ENCODE measurements at regions not wholly inside any gene's neighbourhood (a gene's known extent, or its start where the extent isn't known, plus 50 kb on each side); places are given as distances from the start of the nearest gene placed in this dataset.

DNA sequence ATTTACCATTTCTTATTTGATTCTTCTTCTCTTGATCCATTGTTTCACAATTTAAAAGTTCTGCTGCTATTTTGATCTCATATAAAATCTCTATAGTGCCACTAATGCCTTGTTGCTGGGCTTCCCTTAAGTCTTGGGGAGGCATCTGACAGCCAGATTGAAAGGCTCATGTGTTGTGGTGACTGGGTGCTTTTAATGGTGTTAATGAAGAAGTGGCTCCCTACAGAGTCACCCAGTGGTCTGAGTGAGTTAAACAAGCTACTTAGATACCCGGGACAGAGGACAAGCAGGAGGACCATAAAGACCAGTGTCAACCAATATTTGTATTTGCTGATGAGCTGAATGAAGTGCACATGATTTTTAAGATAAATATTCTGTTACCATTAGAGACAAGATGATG lies 176.4 kb upstream of the HABP2 start:
- DNase-seq, result no peak

DNA sequence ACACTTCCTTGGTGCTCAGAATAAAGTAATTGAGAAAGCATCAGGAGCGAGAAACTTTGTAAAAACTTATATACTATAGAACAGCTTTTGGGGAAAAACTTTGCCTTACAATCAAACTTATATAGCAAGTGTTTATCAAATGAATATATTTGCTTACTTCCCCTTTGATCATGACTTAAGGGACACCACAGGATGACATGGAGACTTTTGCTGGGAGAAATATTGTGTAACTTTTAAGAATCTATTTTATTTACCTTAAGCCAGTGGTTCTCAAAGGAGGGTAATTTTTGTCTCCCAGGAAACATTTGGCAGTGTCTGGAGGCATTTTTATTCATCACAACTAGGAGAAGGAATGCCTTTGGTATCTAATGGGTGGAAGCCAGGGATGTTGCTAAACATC lies 173.8 kb upstream of the HABP2 start:
- DNase-seq, result no peak

DNA sequence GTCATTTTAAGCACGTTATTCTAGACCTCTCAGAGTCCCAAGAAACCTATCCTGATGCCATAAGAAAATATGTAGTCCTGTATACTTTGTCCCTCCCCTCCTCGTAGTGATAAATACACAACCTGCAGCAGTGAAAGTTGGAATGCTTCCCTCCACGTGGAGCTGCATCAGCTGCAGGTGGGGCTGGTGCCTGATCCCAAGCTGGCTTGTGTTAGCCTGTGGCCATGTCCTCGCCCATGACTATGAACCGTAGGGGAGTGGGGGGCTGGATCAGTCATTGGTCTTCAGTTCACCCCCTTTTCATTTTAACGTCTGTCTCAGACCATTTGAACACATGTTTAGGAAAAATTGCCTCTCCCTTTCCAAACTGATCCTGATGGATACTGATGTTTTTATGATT lies 171.4 kb upstream of the HABP2 start:
- no peak for DNase-seq

DNA sequence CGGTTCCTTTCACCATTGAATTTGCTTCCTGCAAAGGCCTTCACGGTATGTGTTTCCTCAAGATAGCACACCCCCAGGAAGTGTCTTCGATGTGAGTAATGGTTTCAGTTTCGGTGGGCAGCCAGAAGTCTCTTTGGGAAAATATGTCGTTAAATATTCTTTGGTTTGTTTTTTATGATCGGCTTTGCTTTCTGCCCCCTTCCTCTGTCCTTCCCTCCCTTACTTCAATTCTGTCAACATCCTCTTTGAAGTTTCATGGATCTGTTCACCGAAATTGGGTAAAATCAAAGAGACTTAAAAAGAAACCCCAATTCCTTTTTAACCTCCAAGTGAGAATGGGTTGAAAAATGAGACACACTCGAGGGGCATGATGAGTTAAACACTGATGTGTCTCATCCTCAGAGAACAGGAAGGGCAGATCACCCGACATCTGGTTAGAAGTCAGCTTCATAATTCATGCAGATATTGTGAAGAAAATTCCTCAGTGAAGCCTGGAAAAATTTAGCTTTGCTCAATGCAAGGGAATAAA lies 170.8 kb upstream of the HABP2 start:
- DNase-seq, result no peak

DNA sequence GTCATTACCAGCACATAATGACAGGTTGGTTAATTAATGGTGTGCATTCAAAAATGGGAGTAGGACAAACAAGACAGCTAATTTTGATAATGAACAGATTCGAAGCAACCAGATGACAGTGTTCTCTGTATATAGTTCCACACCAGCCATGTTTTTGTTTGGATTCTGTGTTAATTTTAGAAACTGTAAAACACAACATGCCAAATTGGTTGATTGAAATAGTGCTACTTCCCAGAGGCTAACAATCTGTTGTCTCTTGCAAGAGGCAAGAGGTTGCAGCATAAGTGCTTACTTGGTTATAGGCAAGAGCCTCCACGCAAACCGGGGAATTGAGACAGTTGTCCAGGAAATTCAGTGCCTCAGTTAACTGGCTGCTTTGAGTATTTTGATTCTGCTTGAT lies 170.2 kb upstream of the HABP2 start:
- DNase-seq, result no peak

DNA sequence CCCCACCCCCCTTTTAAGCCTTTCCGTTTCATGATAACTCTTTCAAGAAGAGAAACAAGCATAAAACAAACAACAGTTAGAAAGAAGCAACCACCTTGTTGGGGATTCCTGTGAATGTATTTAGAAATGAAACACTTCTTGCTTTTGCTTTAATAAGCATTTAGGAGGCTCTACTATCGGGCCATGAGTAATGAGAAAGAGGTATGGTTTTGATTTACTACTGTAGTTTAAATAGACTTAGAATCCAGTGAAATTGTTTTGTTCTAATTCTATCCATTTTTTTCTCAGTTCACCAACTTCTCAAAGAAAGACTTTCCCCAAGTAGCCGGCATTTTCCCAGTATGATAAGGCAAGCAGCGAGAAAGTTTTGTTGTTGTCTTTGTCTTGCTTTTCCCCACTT lies 168.7 kb upstream of the HABP2 start:
- no peak for DNase-seq

DNA sequence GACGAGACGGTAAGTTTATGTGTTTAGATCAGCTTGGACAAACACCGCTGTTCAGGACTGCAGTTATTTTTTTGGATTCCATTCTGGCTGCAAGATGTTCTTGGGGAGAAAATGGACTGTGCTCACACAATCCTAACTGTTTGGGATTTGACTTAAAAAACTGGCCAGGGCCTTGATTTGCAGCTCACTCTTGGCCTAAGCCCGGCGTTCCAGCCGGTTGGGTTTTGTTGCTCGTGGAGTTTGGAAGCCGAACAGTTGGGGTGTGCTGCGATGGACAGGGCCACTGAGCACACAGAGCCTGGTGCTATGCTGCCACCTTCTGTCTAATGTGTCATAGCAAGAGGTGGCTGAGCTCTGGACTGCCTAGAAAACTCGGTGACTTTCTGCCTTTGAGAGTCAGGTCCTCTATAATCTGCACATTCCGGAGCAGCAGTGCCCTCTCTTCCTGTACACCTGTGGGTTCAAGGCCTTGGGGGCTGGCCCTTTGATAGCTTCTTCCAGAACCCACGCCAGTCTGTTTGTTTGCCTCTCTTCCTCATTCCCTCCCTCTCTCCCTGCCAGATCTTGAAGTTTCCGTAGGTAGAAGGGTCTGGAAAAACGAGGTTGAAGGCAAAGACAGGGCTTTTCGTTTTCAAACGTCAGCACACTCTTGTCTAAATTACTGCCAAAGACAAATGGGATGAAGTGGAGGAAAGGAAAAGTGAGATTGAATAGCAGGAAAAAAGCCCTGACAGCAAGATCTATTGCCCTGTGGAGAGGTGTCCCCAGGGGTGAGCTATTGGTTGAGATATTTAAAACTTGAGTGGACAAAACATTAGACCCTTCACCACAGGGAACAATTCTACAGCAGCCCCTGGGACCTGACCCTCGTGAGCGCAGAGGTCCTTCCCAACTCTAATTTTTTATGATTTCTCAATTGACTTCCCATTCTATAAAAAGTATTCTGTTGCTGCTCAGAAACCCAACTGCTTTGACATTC lies 167.5 kb upstream of the HABP2 start:
- DNase-seq, result peak; percentile 36

DNA sequence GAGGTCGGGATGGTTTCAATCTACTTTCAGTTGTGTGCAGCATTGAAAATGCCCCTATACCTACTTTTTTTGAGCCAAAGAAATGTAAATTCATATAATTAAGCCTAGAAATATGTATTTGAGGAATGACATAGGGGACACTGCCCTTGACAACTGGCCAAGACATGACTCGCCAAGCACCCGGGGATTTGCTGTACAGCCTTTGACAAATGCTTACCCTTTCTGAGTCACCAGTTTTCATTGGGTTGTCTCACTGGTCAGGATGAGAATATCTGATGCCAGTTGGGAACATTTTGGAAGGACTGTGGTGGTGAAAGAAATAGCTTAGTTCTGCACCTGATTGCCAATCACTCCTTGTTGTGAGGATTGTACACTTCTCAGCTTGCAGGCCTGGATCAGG lies 166.8 kb upstream of the HABP2 start:
- no peak for DNase-seq

DNA sequence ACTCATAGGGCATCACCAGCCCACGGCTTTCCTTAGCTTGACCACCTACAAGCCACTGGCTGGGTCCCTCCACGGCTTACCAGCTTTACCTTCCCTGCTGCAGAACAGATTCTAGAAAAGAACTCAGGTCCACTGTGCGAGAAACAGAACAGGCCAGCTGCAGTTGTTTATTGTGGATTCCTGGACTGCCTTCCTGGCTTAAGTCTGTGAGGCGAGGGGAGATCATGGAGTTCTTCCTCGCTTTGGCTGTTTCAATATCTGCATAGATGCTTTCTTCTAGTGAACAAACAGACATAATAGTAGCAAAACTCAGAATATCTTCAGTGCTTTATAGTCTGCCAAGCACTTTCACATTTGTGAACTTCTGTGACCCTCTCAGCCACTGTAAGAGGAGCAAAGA lies 162.9 kb upstream of the HABP2 start:
- DNase-seq, result no peak

DNA sequence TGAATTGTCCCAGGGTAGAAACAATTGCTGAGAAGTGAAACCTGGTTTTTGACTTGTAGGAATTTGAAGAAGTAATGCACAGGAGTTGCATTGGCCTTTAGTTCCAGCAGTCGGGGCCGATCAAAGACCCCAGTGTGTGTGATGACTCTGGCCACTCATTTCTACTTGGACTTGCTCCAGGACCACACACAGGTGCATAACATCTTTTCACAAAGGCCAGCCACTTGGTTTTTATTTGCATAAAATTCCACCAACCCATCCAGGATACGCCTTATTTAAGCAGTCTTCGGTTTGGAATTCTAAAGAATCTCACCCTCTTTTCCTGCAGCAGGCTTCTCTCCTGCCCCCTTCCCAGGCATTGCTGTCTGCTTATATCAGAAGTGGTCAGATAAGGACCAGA lies 162.0 kb upstream of the HABP2 start:
- DNase-seq, result no peak

DNA sequence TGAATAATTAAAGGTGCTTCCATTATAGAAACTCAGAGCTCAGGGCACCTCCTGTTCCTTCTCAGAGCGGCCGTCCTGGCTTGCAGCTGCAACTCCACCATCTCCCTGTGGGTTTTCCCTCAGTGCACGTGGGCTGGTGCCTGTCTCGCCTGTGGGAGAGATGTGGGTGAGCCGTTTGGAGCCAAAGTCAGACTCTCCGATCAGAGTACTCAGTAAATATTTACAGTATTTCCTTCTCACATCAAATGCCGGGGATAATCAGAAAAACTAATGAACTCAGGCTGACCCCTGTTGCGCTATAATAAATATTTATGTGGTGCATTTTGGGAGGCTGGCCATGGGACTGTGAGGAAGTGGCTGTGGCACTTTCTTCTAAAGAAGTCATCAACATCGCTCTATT lies 155.8 kb upstream of the HABP2 start:
- no peak for DNase-seq

DNA sequence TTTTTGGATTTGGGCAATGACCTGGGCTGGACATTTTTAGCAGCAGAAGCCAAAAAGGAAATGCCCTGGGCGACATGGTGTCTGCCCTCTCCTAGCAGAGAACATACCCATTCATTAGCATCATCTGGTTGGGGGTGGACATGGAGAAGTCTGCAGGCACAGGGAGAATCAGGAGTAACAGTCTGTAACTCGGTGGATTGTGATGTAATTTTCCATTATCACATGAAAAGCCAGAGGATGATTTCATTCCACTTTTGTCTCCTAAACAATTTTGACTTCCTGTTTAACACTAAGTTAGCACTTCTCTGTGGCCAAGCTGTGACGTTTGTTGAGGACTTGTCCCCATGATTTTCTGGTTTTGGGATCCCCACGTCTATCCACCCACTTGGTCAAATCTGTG lies 153.8 kb upstream of the HABP2 start:
- DNase-seq, result no peak

DNA sequence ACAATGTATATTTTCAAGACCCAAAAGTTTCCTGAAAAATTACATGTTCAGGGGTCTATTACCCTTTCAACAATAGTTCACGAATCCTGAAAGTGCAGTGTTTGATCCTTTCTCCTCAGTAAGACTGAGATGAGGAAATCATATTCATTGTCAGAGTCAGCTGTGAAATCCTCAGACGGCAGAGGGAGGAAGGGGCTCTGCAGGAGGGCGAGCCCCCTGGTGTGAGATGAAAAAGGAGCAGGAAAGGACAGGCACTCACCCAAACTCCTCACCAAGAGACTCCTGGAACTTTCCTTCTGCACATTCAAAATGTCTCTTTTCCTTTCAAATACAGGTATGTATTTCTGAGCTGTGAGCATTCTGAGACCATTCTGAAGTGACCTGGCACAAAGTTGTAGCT lies 150.3 kb upstream of the HABP2 start:
- DNase-seq, result no peak

DNA sequence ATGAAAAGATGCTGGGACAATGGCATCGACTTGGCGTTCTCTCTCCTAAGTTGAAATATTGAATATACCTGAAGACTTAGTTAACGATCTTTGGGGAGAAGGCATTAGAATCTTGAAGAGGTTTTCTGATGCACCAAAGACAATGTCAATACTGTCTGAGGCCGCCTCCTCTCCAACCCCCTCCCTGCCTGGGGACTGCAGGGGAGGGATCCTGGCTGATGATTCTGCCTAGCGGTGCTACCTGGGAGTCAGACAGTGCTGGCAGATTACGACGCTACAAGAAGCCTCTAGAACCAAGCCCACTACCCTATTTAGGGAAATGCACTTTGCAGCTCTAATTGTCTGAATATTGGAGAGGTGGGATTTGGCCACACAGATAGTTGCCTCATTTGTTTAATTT lies 145.6 kb upstream of the HABP2 start:
- no peak for DNase-seq

DNA sequence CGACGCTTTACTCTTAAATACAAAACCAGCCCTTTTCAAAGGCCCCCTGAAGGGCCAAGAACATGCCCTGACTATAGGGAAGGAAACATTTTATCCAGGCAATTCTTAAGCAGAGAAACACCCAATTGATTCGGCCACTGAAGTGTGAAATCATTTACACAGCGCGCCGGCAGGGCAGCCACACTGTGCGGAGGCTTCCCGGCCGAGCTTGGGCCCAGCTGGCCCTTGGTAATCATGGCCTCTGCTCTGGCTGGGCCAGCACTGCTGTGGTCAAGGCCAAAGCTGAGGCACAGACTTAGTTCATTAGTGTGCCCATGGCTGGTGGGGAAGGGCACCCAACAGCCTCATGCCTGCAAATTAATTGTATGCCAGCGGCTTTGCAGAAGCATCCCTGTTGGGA lies 143.7 kb upstream of the HABP2 start:
- DNase-seq, result no peak

DNA sequence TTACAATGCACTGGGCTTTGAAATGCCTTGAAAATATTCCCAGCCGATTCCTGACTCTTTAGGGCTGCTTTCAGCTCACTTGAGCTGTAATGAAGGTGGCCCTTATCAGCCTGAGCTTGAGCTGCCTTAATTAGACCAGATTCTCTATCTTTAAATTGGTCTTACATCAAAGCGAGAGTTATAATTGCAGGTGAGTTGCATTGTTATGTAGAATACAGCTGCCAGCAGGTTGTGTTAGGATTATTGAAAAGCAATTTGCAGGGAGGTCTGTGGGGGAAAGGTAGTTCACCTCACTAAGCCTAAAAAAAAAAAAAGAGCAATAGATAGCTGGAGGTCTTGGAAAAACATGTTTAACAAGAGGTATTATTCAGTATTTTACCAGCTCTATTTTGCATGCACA lies 142.2 kb upstream of the HABP2 start:
- no peak for DNase-seq

DNA sequence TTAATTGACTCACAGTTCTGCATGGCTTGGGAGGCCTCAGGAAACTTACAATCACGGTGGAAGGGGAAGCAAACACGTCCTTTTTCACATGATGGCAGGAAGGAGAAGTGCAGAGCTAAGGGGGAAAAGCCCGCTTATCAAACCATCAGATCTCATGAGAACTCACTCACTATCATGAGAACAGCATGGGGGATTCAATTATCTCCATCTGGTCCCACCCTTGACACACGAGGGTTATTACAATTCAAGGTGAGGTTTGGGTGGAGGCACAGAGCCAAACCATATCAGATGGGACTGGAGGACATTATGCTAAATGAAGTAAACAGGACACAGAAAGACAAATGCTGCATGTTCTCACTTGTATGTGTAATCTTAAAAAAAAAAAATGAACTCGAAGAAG lies 141.4 kb upstream of the HABP2 start:
- no peak for DNase-seq

DNA sequence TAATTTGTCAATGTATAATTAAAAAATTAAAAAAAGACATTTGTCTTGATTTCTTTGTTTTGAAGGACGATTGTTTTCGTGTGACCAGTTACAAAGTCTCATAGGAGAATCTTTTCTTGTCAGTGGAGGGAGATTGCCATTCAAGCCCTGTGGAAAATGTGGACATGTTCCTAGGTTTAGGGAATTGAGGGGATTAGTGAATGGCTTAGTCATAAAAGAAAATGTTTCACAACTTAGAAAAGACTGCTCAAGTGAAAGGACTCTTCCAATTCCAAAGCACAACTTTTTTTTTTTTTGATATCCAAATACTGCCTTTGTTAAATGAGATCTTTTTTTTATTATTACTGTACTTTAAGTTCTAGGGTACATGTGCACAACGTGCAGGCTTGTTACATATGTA lies 140.7 kb upstream of the HABP2 start:
- DNase-seq, result no peak

DNA sequence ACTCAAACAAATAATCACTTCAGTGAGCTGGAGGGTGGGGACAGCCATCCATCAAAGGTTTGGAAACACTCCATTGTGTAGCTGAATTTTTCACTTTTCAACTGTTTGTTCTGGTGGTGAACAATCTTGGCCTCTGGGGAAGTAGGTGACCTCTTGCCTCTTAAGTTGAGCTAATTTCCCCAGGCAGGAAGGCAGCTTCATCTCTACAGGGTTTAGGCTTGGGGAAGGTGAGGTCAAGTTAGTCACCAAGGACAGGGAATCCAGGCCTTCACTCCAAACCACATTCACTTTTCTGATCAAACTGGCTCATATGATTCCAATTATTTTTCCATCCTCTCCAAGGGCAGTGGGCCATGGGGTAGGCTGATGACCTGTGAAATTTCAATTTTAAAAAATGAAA lies 138.3 kb upstream of the HABP2 start:
- no peak for DNase-seq

DNA sequence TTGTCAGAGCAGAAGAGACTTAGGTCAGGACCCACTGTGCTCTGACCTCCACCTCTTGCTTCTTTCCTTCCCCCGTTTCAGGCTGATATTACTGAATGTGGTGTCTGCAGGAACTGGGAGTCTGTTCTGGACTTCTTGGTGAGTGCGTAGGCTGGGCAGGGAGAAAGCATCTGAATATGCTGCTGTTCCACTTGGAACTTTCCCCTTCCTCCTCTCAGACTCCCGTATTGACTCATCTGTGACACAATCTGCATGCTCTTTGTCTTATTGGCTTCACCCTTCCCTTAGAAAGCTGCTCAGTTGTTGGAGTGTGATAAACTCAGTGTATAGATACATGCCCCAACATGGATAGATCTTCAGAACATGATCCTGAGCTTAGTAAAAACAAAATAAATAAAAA lies 137.6 kb upstream of the HABP2 start:
- no peak for DNase-seq

DNA sequence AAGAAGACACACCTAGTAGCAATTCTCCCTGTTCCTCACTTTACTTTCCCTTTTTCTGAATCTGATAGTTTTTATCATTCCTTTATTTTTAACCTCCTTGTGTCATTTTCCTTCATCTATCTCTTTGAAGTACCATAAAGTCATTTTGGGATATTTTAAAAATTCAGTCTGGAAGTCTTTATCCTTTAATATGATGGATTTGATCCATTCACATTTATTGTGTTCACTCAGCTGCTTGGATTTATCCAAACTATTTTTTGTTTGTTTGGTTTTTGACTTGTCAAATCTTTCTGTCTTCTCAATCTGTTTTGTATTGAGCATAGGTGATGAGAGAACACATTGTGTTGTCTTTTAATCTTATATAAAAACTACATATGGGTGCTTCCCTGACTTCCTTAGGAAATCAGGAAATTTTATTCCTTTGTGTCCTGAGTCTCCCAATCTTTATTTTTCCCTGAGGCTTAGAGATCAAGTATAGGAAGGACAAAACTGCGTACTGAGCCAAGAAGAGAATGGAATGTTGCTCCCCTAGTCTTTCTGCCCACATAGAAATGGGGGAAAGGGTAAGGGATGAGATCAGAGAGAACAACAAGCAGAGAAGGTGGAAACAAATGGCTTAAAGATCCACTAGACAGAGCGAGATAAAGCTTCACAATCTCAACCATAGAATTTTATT lies 132.7 kb upstream of the HABP2 start:
- DNase-seq, result no peak

DNA sequence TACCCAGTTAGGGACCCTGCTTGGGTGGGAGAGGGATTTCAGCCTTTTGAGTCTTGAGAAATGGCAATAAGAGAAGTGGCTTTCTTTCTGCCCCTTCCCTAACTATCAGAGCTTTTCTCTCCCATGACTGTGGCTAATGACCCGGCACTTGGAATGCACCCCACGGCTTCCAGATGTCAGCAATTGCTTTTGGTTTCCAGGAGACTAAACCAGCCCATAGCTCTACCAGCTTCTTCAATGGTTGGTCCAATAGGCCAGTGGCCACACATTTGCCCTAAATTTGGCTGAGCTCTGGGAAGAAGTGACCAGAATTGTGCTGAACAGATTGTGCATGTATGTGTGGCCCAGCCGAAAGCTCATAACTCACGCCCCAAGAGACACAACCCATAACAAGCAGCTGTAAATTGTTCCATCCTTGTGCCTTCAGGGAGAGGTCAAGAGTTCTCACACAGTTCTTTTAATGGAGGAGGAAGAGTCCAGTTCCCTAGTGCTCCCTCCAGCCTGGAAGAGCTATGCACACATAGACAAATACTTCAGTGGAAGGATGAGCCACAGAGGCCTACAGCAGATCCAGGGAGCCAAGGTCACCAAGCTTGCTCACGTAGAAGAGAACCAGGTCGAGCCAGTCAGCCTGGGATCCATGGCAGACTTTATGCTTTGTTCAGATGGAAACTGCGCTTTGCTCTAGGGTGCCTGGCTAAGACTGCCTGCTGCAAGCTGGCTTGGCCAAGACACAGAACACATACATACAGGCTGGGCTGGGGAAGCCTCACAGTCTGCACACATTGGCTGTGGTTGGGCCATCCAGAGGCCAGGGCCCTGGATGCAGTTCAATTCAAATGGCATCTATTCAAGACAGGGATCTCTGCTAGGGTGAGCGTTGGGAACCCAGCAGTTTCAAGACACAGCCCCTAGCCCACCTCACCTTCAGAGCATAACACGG lies 131.8 kb upstream of the HABP2 start:
- DNase-seq, result no peak

DNA sequence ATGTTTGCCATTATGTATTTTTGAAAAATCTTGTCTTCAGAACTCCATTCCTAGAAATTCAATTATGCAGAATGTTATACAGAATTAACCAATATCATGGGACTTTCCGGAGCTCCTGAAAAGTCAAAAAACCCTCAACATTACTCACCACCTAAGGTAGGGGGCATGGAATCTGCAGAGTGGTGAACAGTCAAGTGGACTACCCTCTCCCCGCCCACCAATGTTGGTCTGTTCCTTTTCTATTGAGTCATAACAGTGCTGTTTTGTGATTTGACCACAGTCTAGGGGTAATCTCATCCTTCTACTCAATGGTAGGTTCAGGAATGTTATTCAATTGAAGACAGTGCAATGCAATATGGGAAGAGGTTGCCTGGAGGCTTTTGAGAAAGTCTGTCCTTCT lies 130.5 kb upstream of the HABP2 start:
- DNase-seq, result no peak
